Hindlimb muscle (tissue), 1 donor: ENCODE measurements at regions not wholly inside any gene's neighbourhood (a gene's known extent, or its start where the extent isn't known, plus 50 kb on each side); places are given as distances from the start of the nearest gene placed in this dataset.

Source experiments
- DNase-seq: peaks from one replicate; pipeline ENCODE4 v3.0.0-alpha.2; 2013

- DNase-seq = no peak
These were observed 537.3 kb upstream of the NR2F2 start for GRCh38 chr15:95793231-95793630.

DNA sequence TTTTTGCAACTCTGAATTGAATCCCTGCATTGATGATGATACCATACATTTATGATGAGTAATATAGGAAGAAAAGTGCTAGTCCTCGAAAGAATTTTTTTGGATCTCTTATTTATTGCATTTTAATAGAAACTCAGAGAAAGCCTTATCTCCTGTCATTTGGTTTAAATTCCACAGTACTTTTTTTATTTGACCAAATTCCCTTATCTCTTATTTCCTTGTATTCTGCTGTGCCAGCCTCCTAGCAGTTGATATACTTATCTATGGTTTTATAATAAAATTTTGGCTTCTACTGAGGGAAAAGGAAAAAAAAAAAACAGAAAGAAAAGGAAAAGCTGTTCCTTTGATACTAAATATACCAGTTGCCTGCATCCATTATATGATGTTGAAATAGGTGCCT is 535.1 kb upstream of the NR2F2 start:
- DNase-seq = no peak

DNA sequence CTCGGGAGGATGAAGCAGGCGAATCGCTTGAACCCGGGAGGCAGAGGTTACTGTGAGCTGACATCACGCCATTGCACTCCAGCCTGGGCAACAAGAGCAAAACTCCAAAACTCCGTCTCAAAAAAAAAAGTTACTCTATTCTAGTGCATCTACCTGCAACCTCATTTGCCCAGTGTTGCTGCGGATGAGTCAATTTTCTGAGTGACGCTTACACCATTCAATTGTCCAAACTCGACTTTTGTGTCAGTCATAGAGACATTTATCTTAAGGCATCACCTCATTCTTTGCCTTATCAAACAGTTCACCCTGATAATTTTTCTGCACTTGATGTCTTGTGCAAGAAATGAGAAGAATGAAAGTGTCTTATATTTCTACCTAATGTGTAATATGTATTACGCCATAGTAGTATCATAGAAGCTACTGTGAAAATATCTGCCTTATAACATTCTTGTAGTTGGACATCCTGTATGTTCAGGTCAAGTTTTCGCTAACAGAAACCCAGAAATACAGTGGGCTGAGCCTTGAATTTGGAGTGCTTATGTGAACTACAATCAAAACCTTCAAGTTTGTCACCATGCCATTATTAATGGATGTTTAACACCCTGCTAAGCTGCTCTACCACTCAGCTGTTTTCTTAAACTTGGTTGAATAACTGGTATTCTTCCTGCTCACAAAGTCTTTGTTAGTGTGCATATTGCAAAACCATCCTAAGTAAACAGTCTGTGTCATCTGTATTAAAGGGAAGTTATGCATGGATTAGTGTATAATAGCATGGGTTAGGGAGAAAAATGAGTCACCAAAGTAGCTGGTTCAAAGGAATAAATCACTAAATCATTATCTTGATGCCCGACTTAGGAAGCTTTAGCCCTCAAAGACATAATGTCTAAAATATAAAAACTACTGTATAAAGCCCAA is 531.0 kb upstream of the NR2F2 start:
- no peak for DNase-seq

- DNase-seq = no peak
These were observed 526.0 kb upstream of the NR2F2 start for GRCh38 chr15:95804484-95804883.

DNA sequence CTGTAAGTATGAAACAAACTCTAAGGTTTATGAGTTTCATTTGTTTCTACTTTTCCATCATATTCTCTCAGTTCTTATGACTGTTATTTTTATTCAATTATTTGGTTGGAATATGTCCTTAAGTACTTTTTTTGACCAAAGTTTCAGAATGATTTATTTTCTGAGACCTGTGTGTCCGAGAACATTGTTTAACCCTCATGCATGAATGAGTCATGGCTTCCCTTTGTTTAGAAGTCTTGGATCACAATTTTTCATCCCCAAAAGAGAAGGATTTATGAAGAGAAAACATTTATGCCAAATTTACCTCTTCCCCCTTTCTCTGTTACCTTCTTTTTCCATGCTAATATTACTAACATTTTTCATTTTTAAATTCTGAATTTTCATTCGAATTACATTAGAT is 518.0 kb upstream of the NR2F2 start:
- no peak for DNase-seq

- DNase-seq = no peak
These were observed 515.6 kb upstream of the NR2F2 start for GRCh38 chr15:95814908-95815307.

DNA sequence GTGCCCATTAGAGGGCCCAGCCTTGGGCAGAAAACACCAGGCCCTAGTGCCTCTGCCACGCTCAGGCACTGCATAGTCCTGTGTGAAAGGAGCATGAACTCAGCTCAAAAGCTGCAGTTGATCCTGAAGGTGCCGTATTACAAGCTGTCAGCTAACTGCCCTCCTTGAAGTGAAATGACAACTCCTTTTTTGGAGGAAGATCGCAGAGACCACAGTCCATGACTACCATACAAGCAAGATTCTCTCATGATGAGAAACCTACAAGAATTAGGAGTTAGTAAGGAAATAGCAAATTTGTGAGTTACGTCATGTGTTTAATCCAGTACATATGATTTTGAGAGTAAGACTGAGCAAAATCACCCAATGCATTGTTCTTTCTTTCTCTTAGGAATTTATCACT is 513.9 kb upstream of the NR2F2 start:
- DNase-seq = no peak

- DNase-seq = no peak
These were observed 507.5 kb upstream of the NR2F2 start for GRCh38 chr15:95822961-95823360.

- no peak for DNase-seq
These were observed 505.3 kb upstream of the NR2F2 start for GRCh38 chr15:95825208-95825607.

DNA sequence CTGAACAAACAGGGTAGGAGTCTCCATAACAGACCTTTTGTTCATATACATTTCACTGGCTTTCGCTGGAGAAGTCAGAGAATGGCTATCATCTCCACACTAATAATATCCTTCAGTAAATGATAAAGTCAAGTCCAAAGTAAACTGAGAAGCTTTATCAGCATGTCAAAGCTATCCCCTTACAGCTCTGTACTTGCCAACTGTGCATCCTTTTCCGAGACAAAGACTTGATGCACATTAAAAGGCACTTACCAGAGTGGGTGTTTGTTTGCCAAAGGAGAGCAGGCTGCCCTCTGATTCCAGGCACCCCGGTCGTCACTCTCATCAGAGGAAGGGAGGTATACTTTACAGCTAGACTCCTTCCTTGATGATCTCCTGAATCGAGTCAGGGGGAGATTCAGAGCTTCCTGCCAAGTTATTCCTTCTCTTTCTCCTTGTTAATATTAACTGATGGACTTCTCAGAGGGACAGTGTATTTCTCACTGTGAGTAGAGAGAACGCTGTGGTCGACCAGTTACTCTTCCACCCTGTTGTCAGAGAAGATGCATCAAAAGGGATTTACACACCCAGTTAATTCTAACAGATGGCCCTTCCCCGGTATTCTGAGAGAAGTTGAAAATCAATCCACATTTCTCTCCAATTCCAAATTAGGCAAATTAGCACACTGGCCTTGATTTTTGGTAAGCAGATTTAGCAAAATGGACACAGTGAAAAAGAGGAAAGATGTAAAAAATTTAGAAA is 504.7 kb upstream of the NR2F2 start:
- no peak for DNase-seq

- no peak for DNase-seq
These were observed 503.9 kb upstream of the NR2F2 start for GRCh38 chr15:95826412-95827195.

- DNase-seq = no peak
These were observed 501.4 kb upstream of the NR2F2 start for GRCh38 chr15:95829062-95829461.

- no peak for DNase-seq
These were observed 500.2 kb upstream of the NR2F2 start for GRCh38 chr15:95830281-95830680.

GRCh38 chr15:95832668-95833067 is 497.8 kb upstream of the NR2F2 start:
- no peak for DNase-seq

GRCh38 chr15:95834028-95834804 is 496.3 kb upstream of the NR2F2 start:
- DNase-seq = no peak

DNA sequence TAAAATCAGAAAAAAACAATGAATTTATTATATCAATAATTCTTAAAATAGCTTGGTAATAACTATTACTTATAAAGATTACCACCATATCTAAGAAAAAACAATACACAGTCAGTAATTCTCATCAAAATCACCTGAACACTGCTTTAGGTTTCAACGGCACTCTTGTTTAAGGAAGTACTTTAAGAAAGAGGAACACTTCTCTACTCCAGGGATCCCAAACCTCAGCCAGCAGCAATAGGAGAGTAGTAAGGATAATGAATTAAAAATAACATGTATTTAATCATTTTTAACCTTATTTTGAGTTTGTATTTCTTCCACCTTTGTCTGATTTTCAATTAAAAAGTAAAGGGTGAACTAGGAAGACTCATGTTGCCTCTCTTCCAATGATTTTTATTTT is 494.0 kb upstream of the NR2F2 start:
- DNase-seq = no peak

GRCh38 chr15:95837341-95838004 is 493.0 kb upstream of the NR2F2 start:
- no peak for DNase-seq

- no peak for DNase-seq
These were observed 491.1 kb upstream of the NR2F2 start for GRCh38 chr15:95839367-95839782.

DNA sequence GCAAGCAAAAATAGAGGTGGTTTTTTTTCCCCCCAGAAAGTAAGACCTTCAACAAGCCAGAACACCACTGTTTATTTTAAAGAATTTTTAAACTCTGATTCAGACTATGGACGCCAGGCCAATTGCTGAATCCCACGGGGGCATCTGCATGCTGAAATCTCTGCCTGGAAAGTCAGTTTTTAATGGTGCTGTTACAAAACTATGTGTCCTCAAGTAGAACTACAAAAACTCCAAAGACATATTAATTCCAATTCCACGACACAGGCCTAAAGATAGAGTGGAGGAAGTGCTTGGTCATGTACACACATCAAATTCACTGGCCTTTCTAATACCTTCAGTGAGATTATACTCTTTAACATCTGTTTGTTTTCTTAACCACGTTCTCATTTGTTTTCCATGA is 490.5 kb upstream of the NR2F2 start:
- peak; percentile 80 for DNase-seq

DNA sequence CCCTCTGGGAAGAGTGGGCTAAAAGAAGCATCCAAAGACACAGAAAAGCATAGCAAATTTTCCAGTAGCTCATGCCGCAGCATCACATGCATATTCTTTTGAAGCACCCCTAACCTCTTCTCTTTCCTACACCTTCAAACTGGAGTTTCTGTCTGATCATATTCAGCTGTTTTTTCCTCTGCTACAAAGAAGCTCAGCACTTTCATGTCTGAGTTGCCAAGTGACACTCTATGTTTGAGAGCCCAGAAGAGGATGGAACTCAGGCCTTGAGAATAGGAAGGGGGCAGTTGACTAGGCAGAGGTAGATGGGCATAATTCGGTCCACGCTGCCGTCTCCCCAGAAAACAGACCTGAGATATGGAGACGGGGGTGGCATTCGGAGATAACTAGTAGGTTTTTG is 489.6 kb upstream of the NR2F2 start:
- DNase-seq = no peak

DNA sequence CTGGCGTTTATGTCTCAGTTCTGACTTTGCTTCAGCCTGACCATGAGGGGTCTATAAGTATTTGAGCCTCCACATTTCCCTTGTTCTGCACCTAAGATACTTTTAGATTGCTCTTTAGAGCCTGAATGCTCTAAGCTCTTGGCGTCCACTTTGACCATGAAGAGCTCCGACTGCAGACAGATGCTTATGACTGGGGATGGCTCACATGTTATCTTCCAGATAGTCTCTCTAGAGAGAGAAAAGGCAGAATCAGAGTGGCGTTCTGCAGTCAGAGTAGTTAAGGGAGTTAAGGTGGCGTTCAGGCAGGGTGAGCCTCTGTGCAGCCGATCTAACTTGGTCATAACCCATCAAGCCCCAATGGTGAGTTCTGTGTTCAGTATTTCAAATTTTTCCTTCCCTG is 487.9 kb upstream of the NR2F2 start:
- no peak for DNase-seq
